HL-60 (cell line): ENCODE measurements at regions not wholly inside any gene's neighbourhood (a gene's known extent, or its start where the extent isn't known, plus 50 kb on each side); places are given as distances from the start of the nearest gene placed in this dataset.

ENCODE experiments used
- DNase-seq, 2 experiments: peaks; one replicate each; pipeline ENCODE4 v3.0.0-alpha.2; 2010 to 2020; ENCODE audit warnings: low read depth in 1 of 2, low spot score in 1 of 2
- H3K27ac ChIP-seq: fragments of 250-450 bp; sonication (Bioruptor Pico); replicated peaks from 2 replicates; pipeline ENCODE4 v1.5.1; 2020; ENCODE audit warnings: mild to moderate bottlenecking, moderate library complexity
- H3K27me3 ChIP-seq: fragments of 250-450 bp; sonication (Bioruptor Pico); 2 replicates; pipeline ENCODE4 v1.5.1; 2021; ENCODE audit warnings: mild to moderate bottlenecking, moderate library complexity; ENCODE audit not compliant: insufficient read depth, poor library complexity, severe bottlenecking
- H3K4me3 ChIP-seq: replicated peaks from 2 replicates; pipeline ENCODE4 v1.5.1; 2011; ENCODE audit warnings: mild to moderate bottlenecking, control low read depth, low read length; ENCODE audit not compliant: insufficient read depth
- GABPA ChIP-seq: IDR thresholded peaks from 2 replicates; pipeline ENCODE4 v1.6.1; 2012; ENCODE audit warnings: low read depth
- POLR2AphosphoS5 ChIP-seq: IDR thresholded peaks from 2 replicates; pipeline ENCODE4 v1.6.1; 2012; ENCODE audit warnings: low read depth
- SPI1 ChIP-seq: IDR thresholded peaks from 2 replicates; pipeline ENCODE4 v1.6.1; 2012; ENCODE audit warnings: low read depth, mild to moderate bottlenecking, borderline replicate concordance
- TF ChIP-seq, protein P1 (sequence below): IDR thresholded peaks from 2 replicates; pipeline ENCODE4 v1.6.1; 2012; ENCODE audit warnings: low read depth; ENCODE audit not compliant: insufficient replicate concordance
- TF ChIP-seq, protein P2 (sequence below): IDR thresholded peaks from one replicate; pipeline ENCODE4 v1.5.1; 2011; ENCODE audit warnings: low read length, control low read depth, inconsistent platforms; ENCODE audit not compliant: insufficient read depth

DNA sequence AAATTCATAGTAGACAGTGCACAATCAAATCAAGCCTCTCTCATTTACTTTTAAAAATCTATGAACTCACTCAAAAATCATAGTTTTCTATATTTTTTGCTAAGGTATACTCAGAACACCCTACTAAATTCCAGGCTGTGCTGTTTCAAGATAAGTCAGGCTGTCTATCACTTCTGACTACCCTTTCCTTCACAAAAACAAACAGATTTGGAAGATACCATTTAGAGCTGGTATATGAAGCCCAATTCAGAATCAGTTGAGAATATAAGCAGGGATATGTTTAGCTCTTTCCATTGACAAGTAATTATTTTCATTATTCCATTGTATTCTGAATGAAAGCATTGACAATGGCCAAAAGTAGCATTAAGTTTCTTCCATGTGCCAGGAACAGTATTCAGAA is 53.1 kb downstream of the CXCL1 start:
- Histone ChIP-seq H3K27me3 (no peaks in the 10 kb centered on the region), H3K4me3 (no peak overlapping the region), H3K27ac (no peak overlapping the region)
- TF ChIP-seq POLR2AphosphoS5 = no peak
- TF ChIP-seq, protein P1, sequence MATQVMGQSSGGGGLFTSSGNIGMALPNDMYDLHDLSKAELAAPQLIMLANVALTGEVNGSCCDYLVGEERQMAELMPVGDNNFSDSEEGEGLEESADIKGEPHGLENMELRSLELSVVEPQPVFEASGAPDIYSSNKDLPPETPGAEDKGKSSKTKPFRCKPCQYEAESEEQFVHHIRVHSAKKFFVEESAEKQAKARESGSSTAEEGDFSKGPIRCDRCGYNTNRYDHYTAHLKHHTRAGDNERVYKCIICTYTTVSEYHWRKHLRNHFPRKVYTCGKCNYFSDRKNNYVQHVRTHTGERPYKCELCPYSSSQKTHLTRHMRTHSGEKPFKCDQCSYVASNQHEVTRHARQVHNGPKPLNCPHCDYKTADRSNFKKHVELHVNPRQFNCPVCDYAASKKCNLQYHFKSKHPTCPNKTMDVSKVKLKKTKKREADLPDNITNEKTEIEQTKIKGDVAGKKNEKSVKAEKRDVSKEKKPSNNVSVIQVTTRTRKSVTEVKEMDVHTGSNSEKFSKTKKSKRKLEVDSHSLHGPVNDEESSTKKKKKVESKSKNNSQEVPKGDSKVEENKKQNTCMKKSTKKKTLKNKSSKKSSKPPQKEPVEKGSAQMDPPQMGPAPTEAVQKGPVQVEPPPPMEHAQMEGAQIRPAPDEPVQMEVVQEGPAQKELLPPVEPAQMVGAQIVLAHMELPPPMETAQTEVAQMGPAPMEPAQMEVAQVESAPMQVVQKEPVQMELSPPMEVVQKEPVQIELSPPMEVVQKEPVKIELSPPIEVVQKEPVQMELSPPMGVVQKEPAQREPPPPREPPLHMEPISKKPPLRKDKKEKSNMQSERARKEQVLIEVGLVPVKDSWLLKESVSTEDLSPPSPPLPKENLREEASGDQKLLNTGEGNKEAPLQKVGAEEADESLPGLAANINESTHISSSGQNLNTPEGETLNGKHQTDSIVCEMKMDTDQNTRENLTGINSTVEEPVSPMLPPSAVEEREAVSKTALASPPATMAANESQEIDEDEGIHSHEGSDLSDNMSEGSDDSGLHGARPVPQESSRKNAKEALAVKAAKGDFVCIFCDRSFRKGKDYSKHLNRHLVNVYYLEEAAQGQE = no peak
- TF ChIP-seq, protein P2, sequence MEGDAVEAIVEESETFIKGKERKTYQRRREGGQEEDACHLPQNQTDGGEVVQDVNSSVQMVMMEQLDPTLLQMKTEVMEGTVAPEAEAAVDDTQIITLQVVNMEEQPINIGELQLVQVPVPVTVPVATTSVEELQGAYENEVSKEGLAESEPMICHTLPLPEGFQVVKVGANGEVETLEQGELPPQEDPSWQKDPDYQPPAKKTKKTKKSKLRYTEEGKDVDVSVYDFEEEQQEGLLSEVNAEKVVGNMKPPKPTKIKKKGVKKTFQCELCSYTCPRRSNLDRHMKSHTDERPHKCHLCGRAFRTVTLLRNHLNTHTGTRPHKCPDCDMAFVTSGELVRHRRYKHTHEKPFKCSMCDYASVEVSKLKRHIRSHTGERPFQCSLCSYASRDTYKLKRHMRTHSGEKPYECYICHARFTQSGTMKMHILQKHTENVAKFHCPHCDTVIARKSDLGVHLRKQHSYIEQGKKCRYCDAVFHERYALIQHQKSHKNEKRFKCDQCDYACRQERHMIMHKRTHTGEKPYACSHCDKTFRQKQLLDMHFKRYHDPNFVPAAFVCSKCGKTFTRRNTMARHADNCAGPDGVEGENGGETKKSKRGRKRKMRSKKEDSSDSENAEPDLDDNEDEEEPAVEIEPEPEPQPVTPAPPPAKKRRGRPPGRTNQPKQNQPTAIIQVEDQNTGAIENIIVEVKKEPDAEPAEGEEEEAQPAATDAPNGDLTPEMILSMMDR = no peak
- TF ChIP-seq GABPA = no peak
- TF ChIP-seq SPI1 = no peak
- no peak for DNase-seq
